AG10803 (cell line): ENCODE measurements at regions not wholly inside any gene's neighbourhood (a gene's known extent, or its start where the extent isn't known, plus 50 kb on each side); places are given as distances from the start of the nearest gene placed in this dataset.

Source experiments
- DNase-seq: peaks from one replicate; pipeline ENCODE4 v3.0.0; 2010; ENCODE audit warnings: low read depth
- H3K4me3 ChIP-seq: 2 replicates; pipeline ENCODE4 v1.5.1; 2011; ENCODE audit warnings: mild to moderate bottlenecking, low read length, control low read depth
- CTCF ChIP-seq: conservative IDR thresholded peaks from 2 replicates; pipeline ENCODE4 v1.5.1; 2011; ENCODE audit warnings: mild to moderate bottlenecking, low read length, control low read depth, inconsistent platforms

GRCh38 chr7:10908600-10908999 is 65.1 kb upstream of the PHF14 start:
- H3K4me3 ChIP-seq: no peak overlapping the region
- no peak for DNase-seq
- no peak for TF ChIP-seq CTCF

GRCh38 chr7:10910447-10910846 is 63.2 kb upstream of the PHF14 start:
- no peak for DNase-seq
- H3K4me3 ChIP-seq: no peak overlapping the region
- no peak for TF ChIP-seq CTCF

GRCh38 chr7:10912077-10912476 is 61.6 kb upstream of the PHF14 start:
- no peak for DNase-seq
- H3K4me3 ChIP-seq: no peak overlapping the region
- TF ChIP-seq CTCF: no peak

GRCh38 chr7:10913457-10913856 is 60.2 kb upstream of the PHF14 start:
- H3K4me3 ChIP-seq: no peak overlapping the region
- DNase-seq: no peak
- no peak for TF ChIP-seq CTCF

- DNase-seq: no peak
- H3K4me3 ChIP-seq: no peak overlapping the region
- TF ChIP-seq CTCF: no peak
Observed at GRCh38 chr7:10918093-10918590, 55.5 kb upstream of the PHF14 start.

- no peak overlapping the region for H3K4me3 ChIP-seq
- no peak for TF ChIP-seq CTCF
- no peak for DNase-seq
Observed at GRCh38 chr7:10919923-10920322, 53.7 kb upstream of the PHF14 start.
